SHP77 treated with DMSO at 0.1 percent for 48 hours (cell line): ENCODE measurements at regions not wholly inside any gene's neighbourhood (a gene's known extent, or its start where the extent isn't known, plus 50 kb on each side); places are given as distances from the start of the nearest gene placed in this dataset.

Experiments
- DNase-seq: peaks from one replicate; lab custom pipeline; 2025; lab: John Stamatoyannopoulos, UW

- DNase-seq = no peak
Observed at GRCh38 chr9:23441275-23441674, 384.8 kb downstream of the ELAVL2 start.

GRCh38 chr9:23444658-23445057 is 381.4 kb downstream of the ELAVL2 start:
- DNase-seq = no peak

GRCh38 chr9:23447166-23447565 is 378.9 kb downstream of the ELAVL2 start:
- no peak for DNase-seq

- DNase-seq = no peak
Observed at GRCh38 chr9:23447944-23448343, 378.1 kb downstream of the ELAVL2 start.

GRCh38 chr9:23451802-23452418 is 374.1 kb downstream of the ELAVL2 start:
- DNase-seq = no peak

GRCh38 chr9:23464275-23464674 is 361.8 kb downstream of the ELAVL2 start:
- no peak for DNase-seq

GRCh38 chr9:23467276-23467675 is 358.8 kb downstream of the ELAVL2 start:
- no peak for DNase-seq

GRCh38 chr9:23477908-23478307 is 348.1 kb downstream of the ELAVL2 start:
- no peak for DNase-seq

GRCh38 chr9:23483566-23483965 is 342.5 kb downstream of the ELAVL2 start:
- DNase-seq = no peak

GRCh38 chr9:23492126-23493002 is 333.7 kb downstream of the ELAVL2 start:
- peak; percentile 55 for DNase-seq

- no peak for DNase-seq
Observed at GRCh38 chr9:23493219-23493618, 332.8 kb downstream of the ELAVL2 start.

GRCh38 chr9:23496489-23497136 is 329.4 kb downstream of the ELAVL2 start:
- no peak for DNase-seq

- no peak for DNase-seq
Observed at GRCh38 chr9:23497137-23497504, 328.9 kb downstream of the ELAVL2 start.

GRCh38 chr9:23502004-23502403 is 324.0 kb downstream of the ELAVL2 start:
- no peak for DNase-seq

GRCh38 chr9:23522952-23523351 is 303.1 kb downstream of the ELAVL2 start:
- no peak for DNase-seq

GRCh38 chr9:23524607-23525155 is 301.4 kb downstream of the ELAVL2 start:
- no peak for DNase-seq

GRCh38 chr9:23526806-23527205 is 299.2 kb downstream of the ELAVL2 start:
- DNase-seq = no peak

GRCh38 chr9:23532282-23532681 is 293.8 kb downstream of the ELAVL2 start:
- DNase-seq = no peak

GRCh38 chr9:23537192-23538066 is 288.6 kb downstream of the ELAVL2 start:
- no peak for DNase-seq

- no peak for DNase-seq
Observed at GRCh38 chr9:23538067-23538402, 288.0 kb downstream of the ELAVL2 start.

- no peak for DNase-seq
Observed at GRCh38 chr9:23538461-23539003, 287.5 kb downstream of the ELAVL2 start.

- DNase-seq = no peak
Observed at GRCh38 chr9:23539311-23539710, 286.7 kb downstream of the ELAVL2 start.
